Choroid plexus epithelial cell (primary cell): ENCODE measurements at regions not wholly inside any gene's neighbourhood (a gene's known extent, or its start where the extent isn't known, plus 50 kb on each side); places are given as distances from the start of the nearest gene placed in this dataset.
"Not testable (repeated sequence)": the region's sequence is repeated elsewhere in the genome, so short reads cannot be mapped to it uniquely, and the experiment has no call there.

Source experiments
- DNase-seq: peaks from one replicate; pipeline ENCODE4 v3.0.0-alpha.2; 2010; ENCODE audit warnings: low read depth
- H3K4me3 ChIP-seq: 2 replicates; pipeline ENCODE4 v1.5.1; 2011; ENCODE audit warnings: low read depth, mild to moderate bottlenecking, control low read depth, low read length, moderate library complexity
- CTCF ChIP-seq: conservative IDR thresholded peaks from 2 replicates; pipeline ENCODE4 v1.5.1; 2011; ENCODE audit warnings: low read depth, mild to moderate bottlenecking, control low read depth, inconsistent platforms, low read length, moderate library complexity

GRCh38 chr4:141473026-141473540 is 163.3 kb upstream of the IL15 start:
- H3K4me3 ChIP-seq: no peak overlapping the region
- TF ChIP-seq CTCF: no peak
- no peak for DNase-seq

- no peak overlapping the region for H3K4me3 ChIP-seq
- DNase-seq: no peak
- no peak for TF ChIP-seq CTCF
These were observed 162.4 kb upstream of the IL15 start for GRCh38 chr4:141473952-141474351.

- no peak overlapping the region for H3K4me3 ChIP-seq
- DNase-seq: no peak
- no peak for TF ChIP-seq CTCF
These were observed 155.4 kb upstream of the IL15 start for GRCh38 chr4:141480950-141481349.

GRCh38 chr4:141484298-141484697 is 152.1 kb upstream of the IL15 start:
- H3K4me3 ChIP-seq, DNase-seq: not testable (repeated sequence)

- no peak overlapping the region for H3K4me3 ChIP-seq
- no peak for TF ChIP-seq CTCF
- peak; percentile 56 for DNase-seq
These were observed 149.9 kb upstream of the IL15 start for GRCh38 chr4:141486375-141486997.

GRCh38 chr4:141497627-141498026 is 138.8 kb upstream of the IL15 start:
- no peak overlapping the region for H3K4me3 ChIP-seq
- no peak for TF ChIP-seq CTCF
- DNase-seq: no peak

- TF ChIP-seq CTCF: no peak
- DNase-seq: no peak
- no peak overlapping the region for H3K4me3 ChIP-seq
These were observed 137.0 kb upstream of the IL15 start for GRCh38 chr4:141499261-141499853.
